ENCODE measurements at regions not wholly inside any gene's neighbourhood (a gene's known extent, or its start where the extent isn't known, plus 50 kb on each side); places are given as distances from the start of the nearest gene placed in this dataset.
A peak's percentile ranks its signal among the peaks of the same experiment; 100 is the strongest.
"Not testable (repeated sequence)": the region's sequence is repeated elsewhere in the genome, so short reads cannot be mapped to it uniquely, and the experiment has no call there.

- no peak overlapping the region for H3K4me3 ChIP-seq (ENCODE audit: low read depth, low read length)
- no peaks in the 10 kb centered on the region for H3K36me3 ChIP-seq
- DNase-seq = no peak
- H3K27me3 ChIP-seq = no peaks in the 10 kb centered on the region
- no peaks in the 10 kb centered on the region for H3K4me1 ChIP-seq
- peak; percentile 4; the same call in 1 of the 2 replicates for TF ChIP-seq CTCF (IDR thresholded peaks at IDR 0.05; ENCODE audit: low read depth, low read length)
- H3K9me3 ChIP-seq = no peaks in the 10 kb centered on the region
Observed at GRCh38 chr9:19629488-19629887, 159.3 kb downstream of the SLC24A2 start.

- DNase-seq; H3K4me3 ChIP-seq (ENCODE audit: low read depth, low read length); H3K36me3 ChIP-seq; H3K4me1 ChIP-seq; H3K27me3 ChIP-seq; H3K9me3 ChIP-seq: not testable (repeated sequence)
Observed at GRCh38 chr9:19625426-19625825, 163.4 kb downstream of the SLC24A2 start.

- Histone ChIP-seq H3K4me1 (no peaks in the 10 kb centered on the region), H3K4me3 (ENCODE audit: low read depth, low read length) (no peak overlapping the region), H3K27me3 (peaks cover 3% of the 10 kb centered on the region; the same call in 1 of the 2 replicates), H3K36me3 (no peaks in the 10 kb centered on the region), H3K9me3 (no peaks in the 10 kb centered on the region)
- DNase-seq = no peak
- TF ChIP-seq CTCF (IDR thresholded peaks at IDR 0.05; ENCODE audit: low read depth, low read length) = no peak
Observed at GRCh38 chr9:19624519-19624918, 164.3 kb downstream of the SLC24A2 start.

GRCh38 chr9:19623941-19624340 lies 164.9 kb downstream of the SLC24A2 start:
- Histone ChIP-seq H3K4me1 (no peaks in the 10 kb centered on the region), H3K27me3 (peaks cover 8% of the 10 kb centered on the region), H3K4me3 (ENCODE audit: low read depth, low read length) (no peak overlapping the region), H3K9me3 (no peaks in the 10 kb centered on the region), H3K36me3 (no peaks in the 10 kb centered on the region)
- DNase-seq = no peak
- TF ChIP-seq CTCF (IDR thresholded peaks at IDR 0.05; ENCODE audit: low read depth, low read length) = no peak

GRCh38 chr9:19620326-19620725 lies 168.5 kb downstream of the SLC24A2 start:
- Histone ChIP-seq H3K4me3 (ENCODE audit: low read depth, low read length) (no peak overlapping the region), H3K4me1 (no peaks in the 10 kb centered on the region), H3K27me3 (peaks cover 9% of the 10 kb centered on the region), H3K36me3 (no peaks in the 10 kb centered on the region), H3K9me3 (no peaks in the 10 kb centered on the region)
- DNase-seq = no peak
- no peak for TF ChIP-seq CTCF (IDR thresholded peaks at IDR 0.05; ENCODE audit: low read depth, low read length)

GRCh38 chr9:19619221-19619620 lies 169.6 kb downstream of the SLC24A2 start:
- Histone ChIP-seq H3K4me1 (no peaks in the 10 kb centered on the region), H3K36me3 (no peaks in the 10 kb centered on the region), H3K27me3 (peaks cover 9% of the 10 kb centered on the region), H3K9me3 (no peaks in the 10 kb centered on the region), H3K4me3 (ENCODE audit: low read depth, low read length) (no peak overlapping the region)
- TF ChIP-seq CTCF (IDR thresholded peaks at IDR 0.05; ENCODE audit: low read depth, low read length) = no peak
- no peak for DNase-seq

GRCh38 chr9:19618816-19619215 lies 170.0 kb downstream of the SLC24A2 start:
- DNase-seq = no peak
- H3K36me3 ChIP-seq = no peaks in the 10 kb centered on the region
- no peak for TF ChIP-seq CTCF (IDR thresholded peaks at IDR 0.05; ENCODE audit: low read depth, low read length)
- no peaks in the 10 kb centered on the region for H3K4me1 ChIP-seq
- no peaks in the 10 kb centered on the region for H3K9me3 ChIP-seq
- H3K27me3 ChIP-seq = peaks cover 9% of the 10 kb centered on the region
- no peak overlapping the region for H3K4me3 ChIP-seq (ENCODE audit: low read depth, low read length)
